HUES48 (cell line): ENCODE measurements at regions not wholly inside any gene's neighbourhood (a gene's known extent, or its start where the extent isn't known, plus 50 kb on each side); places are given as distances from the start of the nearest gene placed in this dataset.
"Not testable (repeated sequence)": the region's sequence is repeated elsewhere in the genome, so short reads cannot be mapped to it uniquely, and the experiment has no call there.

Experiments used
- H3K27ac ChIP-seq: one replicate; pipeline ENCODE4 v1.7.0; 2013; ENCODE audit warnings: low read depth, low read length, inconsistent platforms
- H3K27me3 ChIP-seq: 2 replicates; pipeline ENCODE4 v1.6.1; 2013; ENCODE audit warnings: mild to moderate bottlenecking, low read length; ENCODE audit not compliant: control insufficient read depth, insufficient read depth
- H3K36me3 ChIP-seq: 2 replicates; pipeline ENCODE4 v1.6.1; 2013; ENCODE audit warnings: low read length; ENCODE audit not compliant: control insufficient read depth, insufficient read depth
- H3K4me1 ChIP-seq: 2 replicates; pipeline ENCODE4 v1.6.1; 2013; ENCODE audit warnings: mild to moderate bottlenecking, low read length; ENCODE audit not compliant: control insufficient read depth, insufficient read depth
- H3K4me3 ChIP-seq: 2 replicates; pipeline ENCODE4 v1.5.1; 2013; ENCODE audit warnings: mild to moderate bottlenecking, low read depth, low read length
- H3K9ac ChIP-seq: 2 replicates; pipeline ENCODE4 v1.6.1; 2013; ENCODE audit warnings: mild to moderate bottlenecking, low read depth, low read length, moderate library complexity
- H3K9me3 ChIP-seq: 2 replicates; pipeline ENCODE4 v1.6.1; 2013; ENCODE audit warnings: low read length; ENCODE audit not compliant: control insufficient read depth, insufficient read depth

DNA sequence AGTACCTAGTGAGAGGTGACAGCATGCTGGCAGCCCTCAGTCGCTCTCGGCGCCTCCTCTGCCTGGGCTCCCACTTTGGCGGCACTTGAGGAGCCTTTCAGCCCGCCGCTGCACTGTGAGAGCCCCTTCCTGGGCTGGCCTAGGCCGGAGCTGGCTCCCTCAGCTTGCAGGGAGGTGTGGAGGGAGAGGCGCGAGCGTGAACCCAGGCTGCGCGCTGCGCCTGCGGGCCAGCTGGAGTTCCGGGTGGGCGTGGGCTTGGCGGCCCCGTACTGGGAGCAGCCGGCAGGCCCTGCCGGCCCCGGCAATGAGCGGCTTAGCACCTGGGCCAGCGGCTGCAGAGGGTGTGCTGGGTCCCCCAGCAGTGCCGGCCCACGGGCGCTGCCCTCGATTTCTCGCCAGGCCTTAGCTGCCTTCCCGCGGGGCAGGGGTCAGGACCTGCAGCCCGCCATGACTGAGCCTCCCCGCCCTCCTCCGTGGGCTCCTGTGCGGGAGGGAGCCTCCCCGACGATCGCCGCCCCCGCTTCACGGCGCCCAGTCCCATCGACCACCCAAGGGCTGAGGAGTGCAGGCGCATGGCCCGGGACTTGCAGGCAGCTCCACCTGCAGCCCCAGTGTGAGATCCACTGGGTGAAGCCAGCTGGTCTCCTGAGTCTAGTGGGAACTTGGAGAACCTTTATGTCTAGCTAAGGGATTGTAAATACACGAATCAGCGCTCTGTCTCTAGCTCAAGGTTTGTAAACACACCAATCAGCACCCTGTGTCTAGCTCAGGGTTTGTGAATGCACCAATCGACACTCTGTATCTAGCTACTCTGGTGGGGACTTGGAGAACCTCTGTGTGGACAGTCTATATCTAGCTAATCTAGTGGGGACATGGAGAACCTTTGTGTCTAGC is 1579.2 kb downstream of the SI start:
- H3K4me1 ChIP-seq, H3K27ac ChIP-seq, H3K9ac ChIP-seq, H3K27me3 ChIP-seq, H3K9me3 ChIP-seq, H3K36me3 ChIP-seq, H3K4me3 ChIP-seq: not testable (repeated sequence)

DNA sequence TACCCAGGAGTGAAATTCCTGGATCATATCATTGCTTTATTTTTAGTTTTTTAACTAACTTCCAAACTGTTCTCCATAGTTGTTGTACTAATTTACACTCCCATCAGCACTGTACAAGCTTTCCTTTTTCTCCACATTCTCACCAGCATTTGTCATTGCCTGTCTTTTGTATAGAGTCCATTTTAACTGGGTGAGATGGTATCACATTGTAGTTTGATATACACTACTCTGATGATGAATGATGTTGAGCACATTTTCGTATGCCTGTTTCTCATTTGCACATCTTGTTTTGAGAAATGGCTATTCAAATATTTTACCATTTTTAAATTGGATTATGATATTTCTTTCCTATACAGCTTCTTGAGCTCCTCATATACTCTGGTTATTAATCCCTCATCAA is 1586.6 kb downstream of the SI start:
- Histone ChIP-seq H3K27ac (no peak overlapping the region), H3K4me3 (no peak overlapping the region), H3K4me1 (no peaks in the 10 kb centered on the region), H3K36me3 (no peaks in the 10 kb centered on the region), H3K27me3 (no peaks in the 10 kb centered on the region), H3K9me3 (peaks cover 5% of the 10 kb centered on the region), H3K9ac (no peak overlapping the region)

DNA sequence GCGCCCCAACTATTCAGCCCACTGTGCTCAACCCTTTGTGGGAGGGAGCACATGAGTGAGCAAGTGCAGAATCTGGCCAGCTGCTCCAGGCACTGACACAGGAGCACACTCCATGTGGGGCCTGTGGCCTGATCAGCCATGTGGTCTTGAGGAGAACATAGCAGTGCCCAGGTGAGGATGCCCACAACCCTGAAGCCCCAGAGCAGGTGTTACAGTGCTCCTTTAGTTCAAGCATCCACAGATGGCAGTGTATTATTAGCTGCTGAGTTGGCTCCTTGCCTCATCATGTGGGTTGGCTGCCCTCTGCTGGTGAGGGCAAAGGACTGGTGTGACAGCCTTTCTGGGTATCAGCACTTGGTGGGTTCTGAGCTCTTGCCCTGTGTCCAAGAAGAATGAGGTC is 1588.2 kb downstream of the SI start:
- Histone ChIP-seq H3K27ac (no peak overlapping the region), H3K9ac (no peak overlapping the region), H3K9me3 (peaks cover 5% of the 10 kb centered on the region), H3K4me1 (no peaks in the 10 kb centered on the region), H3K4me3 (no peak overlapping the region), H3K27me3 (no peaks in the 10 kb centered on the region), H3K36me3 (no peaks in the 10 kb centered on the region)

DNA sequence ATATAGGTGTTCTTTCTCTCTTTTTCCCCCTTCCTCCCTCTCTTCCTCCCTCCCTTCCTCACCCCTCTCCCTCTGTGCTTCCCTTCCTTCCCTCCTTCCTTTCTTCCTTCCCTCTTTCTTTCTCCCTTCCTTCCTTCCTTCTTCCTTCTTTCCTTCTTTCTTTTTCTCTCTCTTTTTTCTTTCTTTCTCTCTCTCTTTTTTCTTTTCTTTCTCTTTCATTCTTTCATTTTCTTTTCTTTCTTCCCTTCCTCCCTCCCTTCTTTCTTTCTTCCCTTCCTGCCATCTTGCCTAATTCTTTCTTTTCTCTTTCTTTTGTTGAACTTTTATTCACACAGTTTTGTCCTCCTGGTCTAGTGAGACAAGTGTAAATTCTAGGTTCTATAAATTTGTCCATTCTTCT is 1595.6 kb downstream of the SI start:
- Histone ChIP-seq H3K27me3 (no peaks in the 10 kb centered on the region), H3K9ac (no peak overlapping the region), H3K9me3 (no peaks in the 10 kb centered on the region), H3K4me1 (no peaks in the 10 kb centered on the region), H3K4me3 (no peak overlapping the region), H3K27ac (no peak overlapping the region), H3K36me3 (no peaks in the 10 kb centered on the region)

DNA sequence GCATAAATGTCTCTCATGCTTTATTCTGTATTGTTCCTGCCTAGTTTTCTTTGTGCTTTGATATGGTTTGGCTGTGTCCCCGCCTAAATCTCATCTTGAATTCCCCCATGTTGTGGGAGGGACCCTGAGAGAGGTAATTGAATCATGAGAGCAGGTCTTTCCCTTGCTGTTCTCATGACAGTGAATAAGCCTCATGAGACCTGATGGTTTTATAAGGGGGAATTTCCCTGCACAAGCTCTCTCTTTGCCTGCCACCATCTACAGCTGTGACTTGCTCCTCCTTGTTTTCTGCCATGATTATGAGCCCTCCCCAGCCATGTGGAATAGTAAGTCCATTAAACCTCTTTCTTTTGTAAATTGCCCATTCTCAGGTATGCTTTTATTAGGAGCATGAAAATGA is 1596.6 kb downstream of the SI start:
- Histone ChIP-seq H3K4me3 (no peak overlapping the region), H3K27me3 (no peaks in the 10 kb centered on the region), H3K4me1 (no peaks in the 10 kb centered on the region), H3K9me3 (no peaks in the 10 kb centered on the region), H3K27ac (no peak overlapping the region), H3K36me3 (no peaks in the 10 kb centered on the region), H3K9ac (no peak overlapping the region)

DNA sequence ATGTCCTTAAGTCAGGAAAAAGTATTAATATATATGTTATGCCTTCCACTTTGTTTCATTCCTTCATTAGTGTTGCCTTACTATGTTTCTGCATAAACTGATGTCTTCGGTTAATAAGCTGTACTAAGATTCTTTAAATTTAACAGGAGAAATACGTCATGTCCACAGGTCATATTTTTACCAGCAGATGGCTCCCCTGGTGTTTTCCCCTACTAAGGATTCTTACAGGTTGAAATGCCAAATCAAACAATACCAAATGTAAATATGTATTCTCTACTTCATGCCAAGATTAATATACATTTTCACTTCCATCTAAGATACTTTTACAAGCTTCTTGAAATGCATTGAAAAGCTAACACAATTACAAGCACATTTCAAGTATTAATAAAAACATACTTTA is 1602.1 kb downstream of the SI start:
- Histone ChIP-seq H3K4me1 (no peaks in the 10 kb centered on the region), H3K27me3 (no peaks in the 10 kb centered on the region), H3K4me3 (no peak overlapping the region), H3K27ac (no peak overlapping the region), H3K36me3 (no peaks in the 10 kb centered on the region), H3K9me3 (no peaks in the 10 kb centered on the region), H3K9ac (no peak overlapping the region)

DNA sequence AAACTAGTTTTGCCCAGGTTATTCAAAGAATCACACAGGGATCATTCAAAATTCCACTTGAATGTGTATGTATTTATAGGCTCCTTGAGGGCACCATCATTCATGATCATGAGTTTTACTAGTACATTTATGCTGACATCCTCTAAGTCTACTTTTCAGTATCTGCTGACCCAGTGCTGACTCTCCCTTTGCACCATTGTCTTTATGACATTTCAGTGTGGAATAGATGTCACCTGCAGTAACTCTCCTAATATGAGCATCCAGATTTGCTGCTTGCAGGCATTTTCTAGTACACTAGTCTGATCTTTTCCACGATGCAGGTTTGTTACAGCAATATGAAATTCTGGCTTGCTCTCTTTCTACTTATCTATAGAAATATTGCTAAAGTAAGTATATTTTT is 1603.5 kb downstream of the SI start:
- no peaks in the 10 kb centered on the region for H3K27me3 ChIP-seq

DNA sequence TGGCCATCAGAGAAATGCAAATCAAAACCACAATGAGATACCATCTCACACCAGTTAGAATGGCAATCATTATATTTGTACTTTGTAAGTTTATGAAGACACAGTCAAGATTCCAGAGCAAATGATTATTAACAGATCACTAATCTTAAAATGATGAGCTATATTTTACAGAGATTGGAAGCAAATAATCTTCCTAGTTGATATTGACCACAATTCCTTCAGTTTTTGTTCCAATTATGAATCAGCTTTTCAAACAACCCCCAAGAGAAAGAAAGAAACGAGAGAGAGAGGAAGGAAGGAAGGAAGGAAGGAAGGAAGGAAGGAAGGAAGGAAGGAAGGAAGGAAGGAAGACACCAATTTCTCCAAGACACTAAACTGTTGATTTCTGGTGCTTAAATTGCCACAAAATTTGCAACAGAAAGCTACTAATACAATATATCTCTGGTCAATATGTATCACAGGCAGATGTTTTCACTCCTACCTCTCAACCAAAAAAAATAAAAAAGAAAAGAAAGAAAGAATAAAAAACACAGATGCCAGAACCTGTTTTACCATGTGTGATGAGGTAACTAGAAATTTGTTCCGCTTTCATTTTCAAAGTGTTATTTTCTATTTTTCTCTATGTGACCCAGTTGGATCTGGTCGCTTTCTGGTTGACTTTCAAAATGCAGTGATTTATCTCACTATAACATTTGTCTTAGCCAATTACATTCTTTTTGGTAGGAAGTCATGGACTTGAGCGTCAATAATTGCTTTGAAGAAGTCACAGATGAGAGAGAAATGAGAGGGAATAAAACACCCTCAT is 1609.6 kb downstream of the SI start:
- Histone ChIP-seq H3K4me3 (no peak overlapping the region), H3K4me1 (no peaks in the 10 kb centered on the region), H3K9ac (no peak overlapping the region)

More for the DNA sequence above, 1603.5 kb downstream of the SI start:
- H3K27ac ChIP-seq: no peak overlapping the region
- H3K4me3 ChIP-seq: no peak overlapping the region
- H3K36me3 ChIP-seq: no peaks in the 10 kb centered on the region
- no peak overlapping the region for H3K9ac ChIP-seq
- H3K9me3 ChIP-seq: no peaks in the 10 kb centered on the region
- H3K4me1 ChIP-seq: no peaks in the 10 kb centered on the region

DNA sequence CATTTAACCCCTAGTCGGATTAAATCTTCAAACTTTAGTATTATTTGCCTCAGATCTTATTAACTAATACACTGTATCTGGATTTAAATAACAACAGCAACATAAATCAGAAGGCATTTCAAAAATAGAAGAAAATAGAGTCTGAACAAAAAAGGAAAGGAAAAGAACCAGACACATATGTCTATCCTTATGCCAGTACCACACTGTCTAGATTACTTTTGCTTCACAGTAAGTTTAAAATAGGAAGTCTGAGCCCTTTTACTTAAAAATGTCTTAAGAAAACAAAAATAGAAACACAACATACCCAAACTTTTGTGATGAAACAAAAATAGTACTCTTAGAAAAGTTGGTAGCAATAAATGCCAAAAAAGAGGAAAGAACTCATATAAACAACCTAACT is 1615.8 kb downstream of the SI start:
- Histone ChIP-seq H3K27me3 (no peaks in the 10 kb centered on the region), H3K9me3 (no peaks in the 10 kb centered on the region), H3K36me3 (no peaks in the 10 kb centered on the region), H3K27ac (no peak overlapping the region), H3K4me1 (no peaks in the 10 kb centered on the region), H3K4me3 (no peak overlapping the region), H3K9ac (no peak overlapping the region)

More for the DNA sequence above, 1609.6 kb downstream of the SI start:
- H3K27me3 ChIP-seq: no peaks in the 10 kb centered on the region
- H3K36me3 ChIP-seq: no peaks in the 10 kb centered on the region
- no peaks in the 10 kb centered on the region for H3K9me3 ChIP-seq
- H3K27ac ChIP-seq: no peak overlapping the region

DNA sequence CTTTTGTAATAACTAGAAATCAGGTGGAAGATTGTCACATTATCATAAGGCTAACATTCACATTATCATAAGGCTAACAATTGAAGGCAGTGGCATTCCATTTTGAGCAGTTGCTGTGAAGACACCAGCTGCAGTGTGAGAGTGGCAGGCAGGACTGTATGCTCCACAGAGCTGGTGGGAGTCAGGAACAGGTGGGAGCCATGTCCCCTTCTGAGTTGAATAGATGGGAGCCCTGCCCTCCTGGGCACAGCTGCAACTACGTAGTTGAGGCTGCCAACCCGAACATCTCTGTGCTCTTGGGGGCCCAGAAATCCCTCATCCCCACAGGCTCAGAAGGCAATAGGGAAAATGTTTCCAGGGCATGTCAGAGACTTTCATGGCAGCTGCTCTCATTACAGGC is 1627.6 kb downstream of the SI start:
- no peaks in the 10 kb centered on the region for H3K36me3 ChIP-seq
- no peak overlapping the region for H3K27ac ChIP-seq
- H3K9me3 ChIP-seq: no peaks in the 10 kb centered on the region
- no peak overlapping the region for H3K9ac ChIP-seq
- no peaks in the 10 kb centered on the region for H3K27me3 ChIP-seq
- no peak overlapping the region for H3K4me3 ChIP-seq
- H3K4me1 ChIP-seq: no peaks in the 10 kb centered on the region

DNA sequence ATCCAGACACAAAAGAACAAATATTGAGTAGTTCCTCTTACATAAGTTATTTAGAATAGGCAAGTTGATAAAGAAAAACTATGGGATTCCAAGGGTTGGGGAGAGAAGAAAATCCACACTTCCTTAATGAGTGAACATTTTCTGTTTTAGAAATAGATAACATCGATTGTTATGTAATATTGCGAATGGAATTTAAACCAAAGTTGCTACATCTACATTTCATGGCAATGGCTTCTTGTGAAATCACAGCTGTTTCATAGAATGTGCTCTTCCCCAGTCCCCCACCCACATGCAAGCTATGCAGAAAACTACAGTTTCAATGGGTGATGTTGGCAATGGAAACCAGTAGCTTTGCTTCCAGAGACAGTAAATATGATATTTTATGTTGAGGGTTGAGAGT is 1639.5 kb downstream of the SI start:
- H3K4me1 ChIP-seq: no peaks in the 10 kb centered on the region
- H3K4me3 ChIP-seq: no peak overlapping the region
- H3K9me3 ChIP-seq: no peaks in the 10 kb centered on the region
- no peak overlapping the region for H3K9ac ChIP-seq
- no peaks in the 10 kb centered on the region for H3K27me3 ChIP-seq
- no peak overlapping the region for H3K27ac ChIP-seq
- H3K36me3 ChIP-seq: no peaks in the 10 kb centered on the region
